IMR-90 (cell line): ENCODE measurements at regions not wholly inside any gene's neighbourhood (a gene's known extent, or its start where the extent isn't known, plus 50 kb on each side); places are given as distances from the start of the nearest gene placed in this dataset.

Experiments used
- ATAC-seq: fragments of 200-7000 bp; cut with Tn5 transposase; 2 replicates; pipeline ENCODE4 v1.9.1; 2020; ENCODE audit warnings: low read depth, mild to moderate bottlenecking, moderate library complexity
- BruUV-seq: library from RNA; stranded (reverse); fragments of 400-500 nt; replicated peaks from 2 replicates; lab custom pipeline; 2021; lab: Mats Ljungman, UMichigan
- CTCF ChIA-PET: fragments of 300-600 bp; formaldehyde crosslinking; extraction: SDS; loops from one replicate; lab custom pipeline; 2021; ENCODE audit warnings: antibody characterized with exemption; lab: Yijun Ruan, JAX
- POLR2A ChIA-PET: fragments of 300-600 bp; sonication (Branson Sonifier 250); formaldehyde crosslinking; loops from one replicate; lab custom pipeline; 2022; ENCODE audit warnings: antibody characterized with exemption; ENCODE audit not compliant: unreplicated experiment; lab: Charles Lee
- DNase-seq: peaks from one replicate; pipeline ENCODE4 v3.0.0; 2013
- H2AFZ ChIP-seq: replicated peaks from 2 replicates; pipeline ENCODE3; 2013; ENCODE audit warnings: low read length, mild to moderate bottlenecking; ENCODE audit not compliant: poor library complexity
- H2AK5ac ChIP-seq: 2 replicates; pipeline ENCODE4 v1.6.1; 2013; ENCODE audit warnings: low read depth, low read length, inconsistent platforms
- H2AK9ac ChIP-seq: replicated peaks from 2 replicates; pipeline ENCODE3; 2013; ENCODE audit warnings: mild to moderate bottlenecking, low read depth, low read length, moderate library complexity; ENCODE audit not compliant: poor library complexity
- H2BK120ac ChIP-seq: 2 replicates; pipeline ENCODE4 v1.6.1; 2013; ENCODE audit warnings: low read depth, low read length, inconsistent platforms
- H2BK15ac ChIP-seq: 3 replicates; pipeline ENCODE4 v1.6.1; 2013; ENCODE audit warnings: low read depth, low read length, inconsistent platforms
- H2BK20ac ChIP-seq: 2 replicates; pipeline ENCODE4 v1.6.1; 2013; ENCODE audit warnings: low read depth, mild to moderate bottlenecking, inconsistent platforms, low read length, moderate library complexity
- H2BK5ac ChIP-seq: 2 replicates; pipeline ENCODE4 v1.6.1; 2013; ENCODE audit warnings: mild to moderate bottlenecking, low read depth, low read length, inconsistent platforms; ENCODE audit not compliant: poor library complexity, severe bottlenecking
- H3K14ac ChIP-seq: replicated peaks from 2 replicates; pipeline ENCODE4 v1.6.1; 2013; ENCODE audit warnings: low read depth, low read length, inconsistent platforms
- H3K18ac ChIP-seq: 2 replicates; pipeline ENCODE4 v1.6.1; 2013; ENCODE audit warnings: low read depth, low read length, control low read depth
- H3K23ac ChIP-seq: 2 replicates; pipeline ENCODE4 v1.6.1; 2013; ENCODE audit warnings: low read depth, low read length, inconsistent platforms
- H3K27ac ChIP-seq: 2 replicates; pipeline ENCODE4 v1.5.1; 2013; ENCODE audit warnings: mild to moderate bottlenecking, control low read depth, low read length; ENCODE audit not compliant: insufficient read depth
- H3K27me3 ChIP-seq: 2 replicates; pipeline ENCODE4 v1.6.1; 2013; ENCODE audit warnings: low read length; ENCODE audit not compliant: control insufficient read depth, insufficient read depth
- H3K36me3 ChIP-seq: 2 replicates; pipeline ENCODE4 v1.6.1; 2013; ENCODE audit warnings: low read length, mixed read lengths; ENCODE audit not compliant: control insufficient read depth, insufficient read depth
- H3K4ac ChIP-seq: 2 replicates; pipeline ENCODE4 v1.6.1; 2013; ENCODE audit warnings: low read depth, low read length, inconsistent platforms
- H3K4me1 ChIP-seq: 2 replicates; pipeline ENCODE4 v1.6.1; 2013; ENCODE audit warnings: low read length, mixed read lengths; ENCODE audit not compliant: control insufficient read depth, insufficient read depth
- H3K4me2 ChIP-seq: 2 replicates; pipeline ENCODE4 v1.6.1; 2013; ENCODE audit warnings: low read depth, mild to moderate bottlenecking, control low read depth, low read length, moderate library complexity
- H3K4me3 ChIP-seq: 2 replicates; pipeline ENCODE4 v1.5.1; 2013; ENCODE audit warnings: low read depth, mild to moderate bottlenecking, control low read depth, low read length, moderate library complexity; ENCODE audit not compliant: insufficient read depth
- H3K56ac ChIP-seq: 2 replicates; pipeline ENCODE4 v1.6.1; 2013; ENCODE audit warnings: low read length, inconsistent platforms; ENCODE audit not compliant: insufficient read depth; ENCODE audit errors: extremely low read depth
- H3K79me1 ChIP-seq, 2 experiments: 2 replicates each; pipeline ENCODE4 v1.6.1; 2013; ENCODE audit warnings: low read length in 2 of 2, inconsistent platforms in 1 of 2, low read depth in 1 of 2
- H3K9ac ChIP-seq: 2 replicates; pipeline ENCODE4 v1.6.1; 2013; ENCODE audit warnings: low read depth, low read length, control low read depth
- H3K9me1 ChIP-seq: 2 replicates; pipeline ENCODE4 v1.6.1; 2013; ENCODE audit warnings: low read length, inconsistent platforms; ENCODE audit not compliant: insufficient read depth
- H3K9me3 ChIP-seq: 2 replicates; pipeline ENCODE4 v1.6.1; 2013; ENCODE audit warnings: low read length; ENCODE audit not compliant: control insufficient read depth, insufficient read depth
- H4K20me1 ChIP-seq: 2 replicates; pipeline ENCODE4 v1.6.1; 2013; ENCODE audit warnings: low read length, inconsistent platforms; ENCODE audit not compliant: insufficient read depth
- H4K5ac ChIP-seq: 2 replicates; pipeline ENCODE4 v1.6.1; 2013; ENCODE audit warnings: mild to moderate bottlenecking, low read depth, low read length, control low read depth
- H4K8ac ChIP-seq, 2 experiments: 2 replicates each; pipeline ENCODE4 v1.6.1; 2013; ENCODE audit warnings: low read depth in 2 of 2, low read length in 2 of 2, control low read depth in 1 of 2, inconsistent platforms in 1 of 2
- H4K91ac ChIP-seq: 2 replicates; pipeline ENCODE4 v1.6.1; 2013; ENCODE audit warnings: low read depth, low read length, inconsistent platforms; ENCODE audit not compliant: insufficient read depth
- CEBPB ChIP-seq: IDR thresholded peaks from 2 replicates; pipeline ENCODE4 v1.6.1; 2012; ENCODE audit warnings: low read depth, low read length, improper control_type of control experiment
- FOS ChIP-seq: fragments of 150-350 bp; IDR thresholded peaks from 2 replicates; pipeline ENCODE4 v1.6.1; 2016; ENCODE audit warnings: low read depth, low read length
- WGBS, 2 experiments: methylation state at CpG; one replicate each; pipeline versions ENCODE4 v1.1.5 to v1.1.7; 2013; ENCODE audit warnings: missing lambda C conversion rate in 2 of 2; ENCODE audit not compliant: insufficient read length in 1 of 2; ENCODE audit errors: extremely low coverage in 2 of 2; 5-methylcytosine and 5-hydroxymethylcytosine counted together
- dilution Hi-C: fragments of 300-500 bp; cut with HindIII; formaldehyde crosslinking; loops from one replicate; pipeline ENCODE4 v1.14.3; 2018; ENCODE audit warnings: low sequenced_read_pairs; ENCODE audit not compliant: unreplicated experiment
- in situ Hi-C: fragments of 300-500 bp; cut with MboI; formaldehyde crosslinking; loops from 3 replicates; pipeline ENCODE4 v1.14.3; 2019; ENCODE audit warnings: low sequenced_read_pairs, inconsistent platforms, mixed read lengths
- intact Hi-C: fragments of 100-400 bp; cut with micrococcal nuclease; formaldehyde crosslinking; loops from 2 replicates; pipeline ENCODE4 v1.10.0; 2022

DNA sequence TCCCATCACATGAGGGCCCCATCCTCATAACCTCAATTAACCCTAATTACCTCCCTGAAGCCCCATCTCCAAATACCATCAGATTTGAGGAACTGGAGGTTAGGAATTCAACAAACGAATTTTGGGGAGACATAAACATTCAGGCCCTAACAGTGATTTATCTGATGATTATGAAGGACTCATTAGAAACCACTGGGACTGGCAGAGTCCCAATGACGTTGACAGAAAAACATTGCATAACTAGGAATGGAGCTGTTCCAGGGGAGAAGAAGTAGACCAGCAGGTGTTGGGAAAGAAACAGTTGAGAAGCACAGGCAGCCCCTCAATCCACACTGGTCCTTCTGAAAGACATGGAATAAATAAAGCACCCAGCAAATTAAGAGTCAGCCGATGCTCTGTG, 282.0 kb downstream of the MAP2K4 start:
- H4K20me1 ChIP-seq, result no peaks in the 10 kb centered on the region
- H3K36me3 ChIP-seq, result no peaks in the 10 kb centered on the region
- H3K4me2 ChIP-seq, result no peak overlapping the region
- no TSS peak for BruUV-seq
- H3K27me3 ChIP-seq, result no peaks in the 10 kb centered on the region
- intact Hi-C loops, result no loop called here
- H2AK9ac ChIP-seq, result no peak overlapping the region
- dilution Hi-C loops, result no loop called here
- no peak overlapping the region for H2BK5ac ChIP-seq
- no peak overlapping the region for H2BK120ac ChIP-seq
- no peak for TF ChIP-seq FOS
- peak; percentile 43; the same call in 1 of the 2 replicates for TF ChIP-seq CEBPB
- H4K91ac ChIP-seq, result no peak overlapping the region
- no peak overlapping the region for H2AFZ ChIP-seq
- H3K4me1 ChIP-seq, result no peaks in the 10 kb centered on the region
- H2AK5ac ChIP-seq, result no peak overlapping the region; the same call in 1 of the 2 replicates
- in situ Hi-C loops, result no loop called here
- H3K79me1 ChIP-seq, result no peaks in the 10 kb centered on the region
- ATAC-seq, result no peak
- no peak overlapping the region for H3K23ac ChIP-seq
- no peak overlapping the region for H3K14ac ChIP-seq
- no peak overlapping the region for H2BK15ac ChIP-seq
- H2BK20ac ChIP-seq, result 0 out of 2 replicates have a peak overlapping the region, but pooled peaks have one; percentile 14
- H3K9ac ChIP-seq, result no peak overlapping the region
- no peak overlapping the region; the same call in 1 of the 2 replicates for H3K56ac ChIP-seq
- no peaks in the 10 kb centered on the region; the same call in 1 of the 2 replicates for H3K9me1 ChIP-seq
- no peak overlapping the region for H4K5ac ChIP-seq
- H4K8ac ChIP-seq, result no peak overlapping the region
- H3K9me3 ChIP-seq, result peaks cover 5% of the 10 kb centered on the region
- no peak overlapping the region for H3K4me3 ChIP-seq
- CTCF ChIA-PET, result interaction anchor here (0.9 kb wide), 1 partner anchor 243 kb away, joined by 3 read pairs; no protein-coding TSS in a partner anchor
- no peak overlapping the region for H3K27ac ChIP-seq
- no peak overlapping the region for H3K18ac ChIP-seq
- WGBS, 2 experiments, result no CpG with 5 or more reads among the region's 3 CpGs
- H3K4ac ChIP-seq, result no peak overlapping the region
- DNase-seq, result peak; percentile 40
- POLR2A ChIA-PET, result no interaction called here
